ENCODE measurements at regions not wholly inside any gene's neighbourhood (a gene's known extent, or its start where the extent isn't known, plus 50 kb on each side); places are given as distances from the start of the nearest gene placed in this dataset.

DNA sequence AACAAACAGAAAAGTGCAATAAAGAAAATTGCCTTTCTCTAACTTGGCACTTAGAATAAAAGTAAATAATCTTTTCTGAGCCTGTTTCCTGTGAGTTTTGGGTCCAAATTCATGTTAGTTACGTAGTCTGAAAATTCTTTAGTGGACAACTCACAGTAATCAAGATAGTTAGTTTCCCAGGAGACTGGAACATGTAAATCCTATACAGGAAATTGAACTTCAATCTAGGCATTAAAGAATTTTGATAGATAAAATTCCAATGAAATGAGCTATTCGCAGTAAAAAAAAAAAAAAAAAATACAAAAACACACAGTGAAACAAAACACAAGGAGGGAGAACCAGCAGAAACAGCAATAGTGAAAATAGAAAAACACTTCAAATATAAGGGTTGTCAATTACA is 83.8 kb upstream of the REG3G start:
- Histone ChIP-seq H3K4me2 (ENCODE audit: insufficient read depth, low read length, poor library complexity, severe bottlenecking) (no peak overlapping the region), H4K91ac (ENCODE audit: low read depth, low read length, poor library complexity) (no peak overlapping the region), H2BK5ac (ENCODE audit: low read length) (no peak overlapping the region), H3K4ac (ENCODE audit: low read length) (no peak overlapping the region), H3K9ac (ENCODE audit: low read depth, low read length, poor library complexity) (no peak overlapping the region), H3K27ac (replicated peaks; ENCODE audit: low read length) (no peak overlapping the region), H2AK5ac (ENCODE audit: low read depth, low read length) (no peak overlapping the region), H2AFZ (ENCODE audit: low read length) (no peak overlapping the region), H3K4me3 (ENCODE audit: low read length in 2 of 2) (no peak overlapping the region), H3K23ac (ENCODE audit: low read depth, low read length, poor library complexity) (no peak overlapping the region), H3K14ac (ENCODE audit: low read length) (no peak overlapping the region), H4K8ac (ENCODE audit: low read depth, low read length) (no peak overlapping the region), H2BK120ac (ENCODE audit: low read depth, low read length) (no peak overlapping the region), H2BK12ac (ENCODE audit: low read length) (no peak overlapping the region), H3K9me3 (replicated peaks in 1 of 2; ENCODE audit: control insufficient read depth in 2 of 2, insufficient read depth in 1 of 2, low read depth in 1 of 2, low read length in 2 of 2) (no peaks in the 10 kb centered on the region), H3K27me3 (ENCODE audit: control insufficient read depth in 3 of 3, insufficient read depth in 3 of 3, low read depth in 1 of 3, low read length in 3 of 3) (no peaks in the 10 kb centered on the region), H3K18ac (ENCODE audit: low read length) (no peak overlapping the region), H2BK15ac (ENCODE audit: low read length) (no peak overlapping the region), H3K4me1 (ENCODE audit: control insufficient read depth in 2 of 2, insufficient read depth in 1 of 2, low read depth in 1 of 2, low read length in 2 of 2) (no peaks in the 10 kb centered on the region), H3K36me3 (replicated peaks in 1 of 2; ENCODE audit: control insufficient read depth in 2 of 2, insufficient read depth in 2 of 2, low read length in 2 of 2) (no peaks in the 10 kb centered on the region), H3K79me1 (ENCODE audit: low read depth, low read length) (no peaks in the 10 kb centered on the region)
- no peak for DNase-seq (ENCODE audit: low spot score)
- WGBS, 2 donors (ENCODE audit: extremely low coverage in 2 of 2, insufficient read length in 2 of 2, insufficient replicate concordance in 1 of 2): no CpG with 5 or more reads among the region's 2 CpGs

DNA sequence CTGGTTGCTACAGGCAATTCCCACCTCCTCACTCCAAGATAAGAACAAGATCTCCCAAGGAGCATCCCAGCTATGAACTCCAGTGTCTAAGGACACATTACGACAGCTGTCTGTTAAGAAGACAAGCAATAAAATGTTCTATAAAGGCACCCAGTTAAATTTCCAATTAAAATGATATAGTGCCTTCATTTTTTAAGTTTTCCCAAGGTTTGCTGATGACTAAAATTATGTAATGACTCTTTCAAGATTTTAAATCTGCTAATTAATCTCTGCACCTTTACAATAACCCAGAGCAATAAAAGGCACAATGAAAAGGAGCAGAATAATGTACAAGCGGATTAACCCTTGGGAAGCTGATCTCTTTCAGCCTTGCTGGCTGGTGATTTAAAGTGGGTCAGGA is 61.6 kb upstream of the REG3G start:
- H2BK120ac ChIP-seq (ENCODE audit: low read depth, low read length): no peak overlapping the region

DNA sequence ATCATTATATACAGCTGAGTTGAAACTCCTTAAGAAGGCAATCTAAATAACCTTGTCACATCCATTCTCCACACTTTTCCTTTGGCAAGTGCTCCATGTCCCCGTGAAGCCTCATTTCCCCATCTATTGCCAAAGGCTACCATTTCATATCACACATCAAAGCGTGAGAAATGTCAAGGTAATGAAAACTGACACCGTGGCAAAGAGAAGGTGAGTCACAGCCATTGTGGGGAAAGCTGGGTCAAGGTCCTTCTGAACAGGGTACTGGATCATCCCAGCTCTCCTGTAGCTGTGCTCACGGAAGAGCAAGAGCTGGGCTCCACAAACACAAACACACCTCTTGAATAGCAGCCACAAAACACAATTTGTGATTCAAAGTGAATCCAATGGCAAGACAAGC is 58.2 kb upstream of the REG3G start:
- H3K27ac ChIP-seq (replicated peaks; ENCODE audit: low read length): no peak overlapping the region
- H3K27me3 ChIP-seq (ENCODE audit: control insufficient read depth in 3 of 3, insufficient read depth in 3 of 3, low read depth in 1 of 3, low read length in 3 of 3): no peaks in the 10 kb centered on the region
- H3K14ac ChIP-seq (ENCODE audit: low read length): no peak overlapping the region
- no peak overlapping the region for H2BK12ac ChIP-seq (ENCODE audit: low read length)
- no CpG with 5 or more reads among the region's 4 CpGs for WGBS, 2 donors (ENCODE audit: extremely low coverage in 2 of 2, insufficient read length in 2 of 2, insufficient replicate concordance in 1 of 2)
- H2AK5ac ChIP-seq (ENCODE audit: low read depth, low read length): no peak overlapping the region
- DNase-seq (ENCODE audit: low spot score): no peak
- H3K36me3 ChIP-seq (replicated peaks in 1 of 2; ENCODE audit: control insufficient read depth in 2 of 2, insufficient read depth in 2 of 2, low read length in 2 of 2): no peaks in the 10 kb centered on the region
- H2AFZ ChIP-seq (ENCODE audit: low read length): no peak overlapping the region
- H3K4me2 ChIP-seq (ENCODE audit: insufficient read depth, low read length, poor library complexity, severe bottlenecking): no peak overlapping the region
- no peak overlapping the region for H2BK5ac ChIP-seq (ENCODE audit: low read length)
- no peak overlapping the region for H4K8ac ChIP-seq (ENCODE audit: low read depth, low read length)
- no peak overlapping the region for H4K91ac ChIP-seq (ENCODE audit: low read depth, low read length, poor library complexity)
- H2BK15ac ChIP-seq (ENCODE audit: low read length): no peak overlapping the region
- no peak overlapping the region for H3K4me3 ChIP-seq (ENCODE audit: low read length in 2 of 2)
- no peaks in the 10 kb centered on the region for H3K9me3 ChIP-seq (replicated peaks in 1 of 2; ENCODE audit: control insufficient read depth in 2 of 2, insufficient read depth in 1 of 2, low read depth in 1 of 2, low read length in 2 of 2)
- no peaks in the 10 kb centered on the region for H3K79me1 ChIP-seq (ENCODE audit: low read depth, low read length)
- H2BK120ac ChIP-seq (ENCODE audit: low read depth, low read length): no peak overlapping the region
- no peak overlapping the region for H3K23ac ChIP-seq (ENCODE audit: low read depth, low read length, poor library complexity)
- H3K9ac ChIP-seq (ENCODE audit: low read depth, low read length, poor library complexity): no peak overlapping the region
- no peaks in the 10 kb centered on the region for H3K4me1 ChIP-seq (ENCODE audit: control insufficient read depth in 2 of 2, insufficient read depth in 1 of 2, low read depth in 1 of 2, low read length in 2 of 2)
- H3K4ac ChIP-seq (ENCODE audit: low read length): no peak overlapping the region
- H3K18ac ChIP-seq (ENCODE audit: low read length): no peak overlapping the region

More for the DNA sequence above, 61.6 kb upstream of the REG3G start:
- no peak overlapping the region for H2BK12ac ChIP-seq (ENCODE audit: low read length)
- H2AK5ac ChIP-seq (ENCODE audit: low read depth, low read length): no peak overlapping the region
- H3K4me3 ChIP-seq (ENCODE audit: low read length in 2 of 2): no peak overlapping the region
- H2BK15ac ChIP-seq (ENCODE audit: low read length): no peak overlapping the region
- no peak overlapping the region for H3K4me2 ChIP-seq (ENCODE audit: insufficient read depth, low read length, poor library complexity, severe bottlenecking)
- no peak overlapping the region for H3K18ac ChIP-seq (ENCODE audit: low read length)
- H3K36me3 ChIP-seq (replicated peaks in 1 of 2; ENCODE audit: control insufficient read depth in 2 of 2, insufficient read depth in 2 of 2, low read length in 2 of 2): no peaks in the 10 kb centered on the region
- no peak overlapping the region for H4K91ac ChIP-seq (ENCODE audit: low read depth, low read length, poor library complexity)
- no peak overlapping the region for H2AFZ ChIP-seq (ENCODE audit: low read length)
- H3K14ac ChIP-seq (ENCODE audit: low read length): no peak overlapping the region
- no peak for DNase-seq (ENCODE audit: low spot score)
- no peak overlapping the region for H3K4ac ChIP-seq (ENCODE audit: low read length)
- no peak overlapping the region for H3K23ac ChIP-seq (ENCODE audit: low read depth, low read length, poor library complexity)
- H3K9me3 ChIP-seq (replicated peaks in 1 of 2; ENCODE audit: control insufficient read depth in 2 of 2, insufficient read depth in 1 of 2, low read depth in 1 of 2, low read length in 2 of 2): no peaks in the 10 kb centered on the region
- no CpG with 5 or more reads among the region's 2 CpGs for WGBS, 2 donors (ENCODE audit: extremely low coverage in 2 of 2, insufficient read length in 2 of 2, insufficient replicate concordance in 1 of 2)
- H3K4me1 ChIP-seq (ENCODE audit: control insufficient read depth in 2 of 2, insufficient read depth in 1 of 2, low read depth in 1 of 2, low read length in 2 of 2): no peaks in the 10 kb centered on the region
- no peak overlapping the region for H3K9ac ChIP-seq (ENCODE audit: low read depth, low read length, poor library complexity)
- H3K27ac ChIP-seq (replicated peaks; ENCODE audit: low read length): no peak overlapping the region
- H3K79me1 ChIP-seq (ENCODE audit: low read depth, low read length): no peaks in the 10 kb centered on the region
- H2BK5ac ChIP-seq (ENCODE audit: low read length): no peak overlapping the region
- no peak overlapping the region for H4K8ac ChIP-seq (ENCODE audit: low read depth, low read length)
- no peaks in the 10 kb centered on the region for H3K27me3 ChIP-seq (ENCODE audit: control insufficient read depth in 3 of 3, insufficient read depth in 3 of 3, low read depth in 1 of 3, low read length in 3 of 3)

DNA sequence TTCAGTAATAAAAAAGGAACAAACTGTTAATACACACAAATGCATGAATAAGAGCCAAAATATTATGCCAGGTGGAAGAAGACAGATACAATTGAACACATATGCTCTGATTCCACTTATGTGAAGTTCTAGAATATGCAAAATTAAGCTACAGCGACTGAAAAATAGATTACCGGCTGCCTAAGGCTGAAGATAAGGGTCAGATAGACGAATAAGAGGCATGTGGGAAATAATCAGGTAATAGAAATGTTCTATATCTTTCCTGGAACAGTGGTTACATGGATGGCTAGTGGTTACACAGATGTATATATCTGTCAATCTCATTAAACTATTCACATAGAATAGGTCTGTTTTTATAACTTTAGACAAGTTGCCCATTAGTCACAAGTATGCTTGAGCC is 51.9 kb upstream of the REG3G start:
- peaks cover 0 to 5% of the 10 kb centered on the region in 2 donors for H3K4me1 ChIP-seq (ENCODE audit: control insufficient read depth in 2 of 2, insufficient read depth in 1 of 2, low read depth in 1 of 2, low read length in 2 of 2)
- no peak overlapping the region for H3K4ac ChIP-seq (ENCODE audit: low read length)
- no peak overlapping the region for H3K18ac ChIP-seq (ENCODE audit: low read length)
- H3K14ac ChIP-seq (ENCODE audit: low read length): no peak overlapping the region
- no peak overlapping the region for H3K23ac ChIP-seq (ENCODE audit: low read depth, low read length, poor library complexity)
- no peak overlapping the region for H2AFZ ChIP-seq (ENCODE audit: low read length)
- H2BK5ac ChIP-seq (ENCODE audit: low read length): no peak overlapping the region
- H2BK15ac ChIP-seq (ENCODE audit: low read length): no peak overlapping the region
- H2BK120ac ChIP-seq (ENCODE audit: low read depth, low read length): no peak overlapping the region
- H4K91ac ChIP-seq (ENCODE audit: low read depth, low read length, poor library complexity): no peak overlapping the region
- no peaks in the 10 kb centered on the region for H3K9me3 ChIP-seq (replicated peaks in 1 of 2; ENCODE audit: control insufficient read depth in 2 of 2, insufficient read depth in 1 of 2, low read depth in 1 of 2, low read length in 2 of 2)
- no peak overlapping the region for H3K4me2 ChIP-seq (ENCODE audit: insufficient read depth, low read length, poor library complexity, severe bottlenecking)
- H3K4me3 ChIP-seq (ENCODE audit: low read length in 2 of 2): no peak overlapping the region
- no peak for DNase-seq (ENCODE audit: low spot score)
- peaks cover 0 to 2% of the 10 kb centered on the region in 2 donors for H3K36me3 ChIP-seq (replicated peaks in 1 of 2; ENCODE audit: control insufficient read depth in 2 of 2, insufficient read depth in 2 of 2, low read length in 2 of 2)
- no CpG with 5 or more reads among the region's 3 CpGs for WGBS, 2 donors (ENCODE audit: extremely low coverage in 2 of 2, insufficient read length in 2 of 2, insufficient replicate concordance in 1 of 2)
- H3K79me1 ChIP-seq (ENCODE audit: low read depth, low read length): no peaks in the 10 kb centered on the region
- no peak overlapping the region for H2AK5ac ChIP-seq (ENCODE audit: low read depth, low read length)
- H3K9ac ChIP-seq (ENCODE audit: low read depth, low read length, poor library complexity): no peak overlapping the region
- no peak overlapping the region for H3K27ac ChIP-seq (replicated peaks; ENCODE audit: low read length)
- no peak overlapping the region for H4K8ac ChIP-seq (ENCODE audit: low read depth, low read length)
- no peaks in the 10 kb centered on the region for H3K27me3 ChIP-seq (ENCODE audit: control insufficient read depth in 3 of 3, insufficient read depth in 3 of 3, low read depth in 1 of 3, low read length in 3 of 3)
- H2BK12ac ChIP-seq (ENCODE audit: low read length): no peak overlapping the region
